DND-41 (cell line): ENCODE measurements at regions not wholly inside any gene's neighbourhood (a gene's known extent, or its start where the extent isn't known, plus 50 kb on each side); places are given as distances from the start of the nearest gene placed in this dataset.

Experiments
- CTCF ChIP-seq: IDR thresholded peaks from 2 replicates; pipeline ENCODE4 v1.5.1; 2012; ENCODE audit warnings: borderline replicate concordance, low read length, moderate library complexity, mild to moderate bottlenecking; ENCODE audit not compliant: poor library complexity, severe bottlenecking; ENCODE audit errors: extremely low read depth
- EZH2 ChIP-seq: IDR thresholded peaks from 3 replicates; pipeline ENCODE4 v1.6.1; 2012; ENCODE audit warnings: borderline replicate concordance, low read depth, mild to moderate bottlenecking, moderate library complexity, low read length, inconsistent platforms; ENCODE audit not compliant: severe bottlenecking

DNA sequence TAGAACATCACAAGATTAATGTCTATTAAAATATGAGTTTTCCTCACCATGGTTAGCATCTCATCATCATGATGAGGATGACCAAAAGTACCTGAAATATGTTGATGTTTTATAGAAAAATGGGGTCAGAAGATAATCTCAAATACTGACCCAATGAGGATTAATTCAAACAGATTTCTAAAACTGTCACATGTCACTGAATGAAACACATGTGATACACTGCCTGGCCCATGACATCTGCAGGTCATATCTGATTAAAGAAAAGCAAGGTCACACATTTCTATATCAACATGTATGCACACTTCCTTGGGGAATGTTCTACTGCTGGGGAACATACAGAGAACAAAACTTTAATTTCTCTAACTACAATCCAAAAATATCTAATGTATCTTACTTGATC, 470.6 kb upstream of the ADGRL2 start:
- TF ChIP-seq CTCF (no peak), EZH2 (no peak)
